GM23338 (cell line): ENCODE measurements at regions not wholly inside any gene's neighbourhood (a gene's known extent, or its start where the extent isn't known, plus 50 kb on each side); places are given as distances from the start of the nearest gene placed in this dataset.

Experiments used
- ATAC-seq: fragments of 200-7000 bp; cut with Tn5 transposase; 3 replicates; pipeline ENCODE4 v1.9.1; 2020
- DNase-seq: peaks from one replicate; pipeline ENCODE4 v3.0.0-alpha.2; 2015; ENCODE audit warnings: low spot score
- H2AFZ ChIP-seq: fragments of 200-600 bp; sonication (generic); 2 replicates; pipeline ENCODE4 v1.8.0; 2016; ENCODE audit warnings: antibody characterized with exemption, mild to moderate bottlenecking, moderate library complexity
- H3F3A ChIP-seq: fragments of 200-600 bp; sonication (generic); replicated peaks from 2 replicates; pipeline ENCODE4 v1.8.0; 2017; ENCODE audit warnings: antibody characterized with exemption, mixed run types, low read depth
- H3K27ac ChIP-seq: fragments of 200-600 bp; sonication (generic); 2 replicates; pipeline ENCODE4 v1.6.1; 2016; ENCODE audit warnings: low read depth
- H3K27me3 ChIP-seq: fragments of 200-600 bp; sonication (generic); 2 replicates; pipeline ENCODE4 v1.8.0; 2016; ENCODE audit warnings: mild to moderate bottlenecking, mixed run types, moderate library complexity; ENCODE audit not compliant: insufficient read depth
- H3K36me3 ChIP-seq: fragments of 200-600 bp; sonication (generic); 2 replicates; pipeline ENCODE4 v1.8.0; 2016; ENCODE audit warnings: mild to moderate bottlenecking; ENCODE audit not compliant: insufficient read depth
- H3K4me1 ChIP-seq: fragments of 200-600 bp; sonication (generic); 2 replicates; pipeline ENCODE4 v1.8.0; 2016; ENCODE audit warnings: mild to moderate bottlenecking, moderate library complexity; ENCODE audit not compliant: insufficient read depth
- H3K4me2 ChIP-seq: fragments of 200-600 bp; sonication (generic); 2 replicates; pipeline ENCODE4 v1.7.1; 2017; ENCODE audit warnings: mixed run types
- H3K4me3 ChIP-seq: fragments of 200-600 bp; sonication (generic); 2 replicates; pipeline ENCODE4 v1.6.1; 2016; ENCODE audit warnings: mixed run types
- H3K79me2 ChIP-seq: fragments of 200-600 bp; sonication (generic); replicated peaks from 2 replicates; pipeline ENCODE4 v1.8.0; 2017; ENCODE audit warnings: mild to moderate bottlenecking; ENCODE audit not compliant: insufficient read depth
- H3K9me2 ChIP-seq: fragments of 200-600 bp; sonication (generic); 2 replicates; pipeline ENCODE4 v1.8.0; 2017; ENCODE audit not compliant: insufficient read depth
- H4K20me1 ChIP-seq: fragments of 200-600 bp; sonication (generic); replicated peaks from 2 replicates; pipeline ENCODE4 v1.8.0; 2017; ENCODE audit warnings: mild to moderate bottlenecking; ENCODE audit not compliant: insufficient read depth
- H3K27ac Mint-ChIP-seq: 2 replicates; pipeline ENCODE4 v1.8.0; 2020; ENCODE audit warnings: inconsistent platforms, mild to moderate bottlenecking, moderate library complexity, mixed read lengths
- H3K27me3 Mint-ChIP-seq: 3 replicates; pipeline ENCODE4 v1.8.0; 2022; ENCODE audit warnings: low read depth, mild to moderate bottlenecking, moderate library complexity, mixed read lengths, inconsistent platforms; ENCODE audit not compliant: insufficient read depth, poor library complexity
- H3K36me3 Mint-ChIP-seq: 3 replicates; pipeline ENCODE4 v1.8.0; 2021; ENCODE audit warnings: low read depth, mild to moderate bottlenecking, inconsistent platforms, moderate library complexity, mixed read lengths
- H3K4me1 Mint-ChIP-seq: 3 replicates; pipeline ENCODE4 v1.8.0; 2020; ENCODE audit warnings: mild to moderate bottlenecking, inconsistent platforms, mixed read lengths
- H3K4me3 Mint-ChIP-seq: 3 replicates; pipeline ENCODE4 v1.8.0; 2021; ENCODE audit warnings: moderate library complexity, mild to moderate bottlenecking, inconsistent platforms, mixed read lengths
- H3K9me3 Mint-ChIP-seq: 3 replicates; pipeline ENCODE4 v1.8.0; 2020; ENCODE audit warnings: moderate library complexity, mild to moderate bottlenecking, inconsistent platforms, mixed read lengths
- ETS1 ChIP-seq: IDR thresholded peaks from 2 replicates; pipeline ENCODE4 v1.6.1; 2016; ENCODE audit warnings: antibody characterized with exemption
- EZH2 ChIP-seq: fragments of 200-600 bp; sonication (generic); IDR thresholded peaks from one replicate; pipeline ENCODE4 v1.8.0; 2017; ENCODE audit warnings: antibody characterized with exemption, mild to moderate bottlenecking, low read depth; ENCODE audit not compliant: unreplicated experiment
- JUNB ChIP-seq: IDR thresholded peaks from one replicate; pipeline ENCODE4 v1.6.1; 2016; ENCODE audit warnings: antibody characterized with exemption; ENCODE audit not compliant: unreplicated experiment
- NANOG ChIP-seq: IDR thresholded peaks from 2 replicates; pipeline ENCODE4 v1.6.1; 2016; ENCODE audit warnings: antibody characterized with exemption, borderline replicate concordance
- POLR2AphosphoS5 ChIP-seq: IDR thresholded peaks from 2 replicates; pipeline ENCODE4 v1.6.1; 2016; ENCODE audit warnings: antibody characterized with exemption, low read depth
- REST ChIP-seq: IDR thresholded peaks from one replicate; pipeline ENCODE4 v1.6.1; 2018; ENCODE audit warnings: antibody characterized with exemption; ENCODE audit not compliant: unreplicated experiment
- ZNF331 ChIP-seq: fragments of 250-450 bp; sonication (Bioruptor Pico); IDR thresholded peaks from 2 replicates; pipeline ENCODE4 v1.5.0; 2020; ENCODE audit warnings: low read depth, mild to moderate bottlenecking, moderate library complexity
- ZNF462 ChIP-seq: fragments of 250-450 bp; sonication (Bioruptor Pico); IDR thresholded peaks from 2 replicates; pipeline ENCODE4 v1.5.0; 2020; ENCODE audit warnings: mild to moderate bottlenecking, moderate library complexity
- TF ChIP-seq, protein P1 (sequence below), 2 experiments: fragments of 200-600 bp in 1 of 2; sonication (generic) in 1 of 2; conservative IDR thresholded peaks; 2 replicates each; pipeline versions ENCODE4 v1.5.1 to v1.6.1; 2016 to 2017; ENCODE audit warnings: antibody characterized with exemption in 2 of 2, low read depth in 2 of 2, mild to moderate bottlenecking in 2 of 2, moderate library complexity in 1 of 2

GRCh38 chr13:107099661-107100060 lies 531.7 kb upstream of the ARGLU1 start:
- DNase-seq (no peak), ATAC-seq (no peak)
- Histone ChIP-seq H3K36me3 (no peaks in the 10 kb centered on the region), H3K4me1 (no peaks in the 10 kb centered on the region), H4K20me1 (no peaks in the 10 kb centered on the region), H3K4me2 (no peak overlapping the region), H2AFZ (no peak overlapping the region; the same call in 1 of the 2 replicates), H3K9me2 (no peaks in the 10 kb centered on the region), H3F3A (no peaks in the 10 kb centered on the region), H3K4me3 (no peak overlapping the region), H3K27me3 (no peaks in the 10 kb centered on the region), H3K79me2 (no peaks in the 10 kb centered on the region), H3K27ac (no peak overlapping the region)
- no peaks in the 10 kb centered on the region for H3K27me3 Mint-ChIP-seq
- no peak for TF ChIP-seq ZNF331 (CRISPR knock-in tag)
- no peak for TF ChIP-seq POLR2AphosphoS5
- no peak for TF ChIP-seq ZNF462 (CRISPR knock-in tag)
- no peak for TF ChIP-seq ETS1
- no peak for TF ChIP-seq EZH2
- no peak for TF ChIP-seq NANOG
- TF ChIP-seq, protein P1, sequence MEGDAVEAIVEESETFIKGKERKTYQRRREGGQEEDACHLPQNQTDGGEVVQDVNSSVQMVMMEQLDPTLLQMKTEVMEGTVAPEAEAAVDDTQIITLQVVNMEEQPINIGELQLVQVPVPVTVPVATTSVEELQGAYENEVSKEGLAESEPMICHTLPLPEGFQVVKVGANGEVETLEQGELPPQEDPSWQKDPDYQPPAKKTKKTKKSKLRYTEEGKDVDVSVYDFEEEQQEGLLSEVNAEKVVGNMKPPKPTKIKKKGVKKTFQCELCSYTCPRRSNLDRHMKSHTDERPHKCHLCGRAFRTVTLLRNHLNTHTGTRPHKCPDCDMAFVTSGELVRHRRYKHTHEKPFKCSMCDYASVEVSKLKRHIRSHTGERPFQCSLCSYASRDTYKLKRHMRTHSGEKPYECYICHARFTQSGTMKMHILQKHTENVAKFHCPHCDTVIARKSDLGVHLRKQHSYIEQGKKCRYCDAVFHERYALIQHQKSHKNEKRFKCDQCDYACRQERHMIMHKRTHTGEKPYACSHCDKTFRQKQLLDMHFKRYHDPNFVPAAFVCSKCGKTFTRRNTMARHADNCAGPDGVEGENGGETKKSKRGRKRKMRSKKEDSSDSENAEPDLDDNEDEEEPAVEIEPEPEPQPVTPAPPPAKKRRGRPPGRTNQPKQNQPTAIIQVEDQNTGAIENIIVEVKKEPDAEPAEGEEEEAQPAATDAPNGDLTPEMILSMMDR (conservative IDR thresholded peaks at IDR 0.05; ENCODE audit: low read depth in 2 of 2), result no peak
- TF ChIP-seq JUNB, result no peak
- TF ChIP-seq REST, result no peak
- no peak overlapping the region for H3K27ac Mint-ChIP-seq
- peaks cover 5% of the 10 kb centered on the region; the same call in 1 of the 3 replicates for H3K4me1 Mint-ChIP-seq
- no peak overlapping the region for H3K4me3 Mint-ChIP-seq
- H3K36me3 Mint-ChIP-seq, result no peaks in the 10 kb centered on the region
- no peaks in the 10 kb centered on the region for H3K9me3 Mint-ChIP-seq
